ENCODE measurements at regions not wholly inside any gene's neighbourhood (a gene's known extent, or its start where the extent isn't known, plus 50 kb on each side); places are given as distances from the start of the nearest gene placed in this dataset.
"Not testable (repeated sequence)": the region's sequence is repeated elsewhere in the genome, so short reads cannot be mapped to it uniquely, and the experiment has no call there.

DNA sequence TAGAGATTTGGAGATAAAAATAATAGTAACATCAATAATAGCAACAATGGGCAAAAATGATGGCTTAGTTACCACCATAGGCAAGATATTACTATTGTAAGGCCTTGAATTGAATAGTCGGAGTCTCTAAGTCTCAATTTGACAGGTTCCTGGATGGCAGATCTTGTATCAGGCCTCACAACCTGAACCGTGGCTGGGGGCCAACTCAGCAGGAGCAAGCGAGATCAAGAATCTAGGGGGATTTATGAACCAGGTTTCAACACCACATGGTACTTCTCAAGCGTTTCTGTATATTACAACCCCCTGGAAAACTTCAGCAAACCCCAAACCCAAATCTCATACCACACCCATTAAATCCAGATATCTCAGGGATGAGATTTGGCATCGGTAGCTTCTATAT lies 573.8 kb downstream of the LIG4 start:
- no peak for DNase-seq

DNA sequence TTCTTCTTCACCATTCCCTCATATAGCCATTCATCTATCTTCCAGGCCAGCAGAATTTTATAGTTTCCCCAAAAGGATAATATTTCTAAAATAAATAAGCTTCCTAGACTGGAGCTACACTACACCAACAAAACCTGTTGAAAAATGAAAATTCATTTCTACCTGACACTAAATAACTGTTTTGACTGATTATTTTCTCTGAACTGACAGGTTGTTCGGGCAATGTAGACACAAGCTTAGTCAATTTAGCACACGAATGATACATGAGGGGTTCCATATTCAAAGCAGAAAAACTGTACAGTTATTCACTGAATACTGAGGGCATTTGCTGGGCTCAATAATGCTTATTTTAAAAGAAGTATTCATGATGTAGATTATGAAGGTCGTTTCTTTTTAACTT lies 589.7 kb downstream of the LIG4 start:
- DNase-seq, result no peak

DNA sequence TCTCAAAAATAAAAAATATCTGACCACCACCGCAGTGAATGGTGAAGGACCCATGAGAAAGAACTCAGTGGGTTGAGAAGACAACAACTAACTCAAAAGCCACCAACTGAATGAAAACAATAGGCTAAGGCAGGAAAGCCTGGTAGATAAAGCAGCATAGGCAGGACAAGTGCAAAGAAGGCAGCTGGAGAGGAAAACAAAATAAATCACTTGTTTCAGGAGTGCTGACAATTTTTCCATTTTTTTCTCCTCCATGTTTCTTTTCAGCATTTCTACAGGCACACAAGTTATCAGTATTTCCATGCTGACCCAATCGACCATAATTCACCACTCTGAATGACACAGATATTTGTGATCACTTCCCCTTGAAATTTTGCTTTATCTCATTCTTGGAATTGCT lies 597.8 kb downstream of the LIG4 start:
- no peak for DNase-seq

- DNase-seq, result no peak
These were observed 603.0 kb downstream of the LIG4 start for GRCh38 chr13:107612376-107612775.

DNA sequence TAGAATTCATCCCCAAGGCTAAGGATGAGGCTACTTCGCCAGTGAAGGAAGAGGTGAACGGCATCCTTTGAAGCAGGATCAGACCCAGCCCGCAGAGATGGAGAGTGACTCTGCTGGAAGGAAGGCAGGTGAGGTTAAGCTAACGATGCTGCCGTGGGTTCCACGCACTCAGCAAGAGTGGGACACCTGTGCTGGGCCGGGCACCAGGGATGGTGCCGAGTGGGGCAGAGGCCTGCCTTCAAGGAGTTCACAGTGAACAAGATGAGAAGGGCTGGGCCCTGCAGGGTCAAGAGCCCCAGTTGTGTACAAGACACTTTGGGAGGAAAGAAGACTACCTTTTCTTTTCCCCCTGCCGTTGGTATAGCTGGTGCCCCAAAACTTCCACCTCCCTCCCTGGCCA lies 606.6 kb downstream of the LIG4 start:
- DNase-seq, result no peak

GRCh38 chr13:107600971-107601370 lies 614.4 kb downstream of the LIG4 start:
- DNase-seq, result no peak

- DNase-seq, result not testable (repeated sequence)
These were observed 619.0 kb downstream of the LIG4 start for GRCh38 chr13:107596306-107596705.

- no peak for DNase-seq
These were observed 624.8 kb downstream of the LIG4 start for GRCh38 chr13:107590556-107590955.

DNA sequence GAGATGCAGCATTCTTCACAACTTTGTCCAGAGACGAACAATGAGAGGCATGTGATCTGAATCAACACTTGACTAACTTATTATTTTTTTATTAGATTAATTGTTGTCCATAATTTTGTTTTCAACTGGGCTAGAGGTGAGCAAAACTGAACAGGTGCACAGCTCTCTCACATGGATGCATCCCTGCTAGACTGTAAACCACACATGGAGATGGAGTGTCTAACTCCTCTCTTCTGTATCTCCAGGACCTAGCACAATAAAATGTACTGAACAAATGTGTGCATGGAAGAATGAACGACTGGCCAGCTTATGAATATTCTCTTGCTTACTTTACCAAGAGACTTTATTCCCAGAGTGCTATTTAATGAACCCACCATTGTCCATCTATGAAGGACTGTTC lies 627.7 kb downstream of the LIG4 start:
- DNase-seq, result no peak

DNA sequence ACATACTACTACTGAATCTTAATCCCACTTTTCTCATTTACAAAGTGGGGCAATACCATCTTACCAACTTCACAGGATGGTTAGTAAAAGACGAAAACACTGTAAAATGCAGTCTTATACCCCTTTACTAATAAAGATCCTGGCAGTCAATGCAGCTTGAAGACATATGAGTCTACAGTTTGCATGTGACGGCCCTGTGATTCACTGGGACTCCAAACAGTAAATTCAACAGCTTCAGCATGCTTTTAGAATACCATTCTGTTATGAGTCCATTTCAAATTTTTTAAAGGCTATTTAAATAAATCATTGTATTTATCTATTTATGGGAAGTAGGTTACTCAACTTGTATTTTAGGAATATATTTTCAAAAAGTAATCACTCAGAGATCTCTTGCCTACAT lies 629.1 kb downstream of the LIG4 start:
- DNase-seq, result no peak

DNA sequence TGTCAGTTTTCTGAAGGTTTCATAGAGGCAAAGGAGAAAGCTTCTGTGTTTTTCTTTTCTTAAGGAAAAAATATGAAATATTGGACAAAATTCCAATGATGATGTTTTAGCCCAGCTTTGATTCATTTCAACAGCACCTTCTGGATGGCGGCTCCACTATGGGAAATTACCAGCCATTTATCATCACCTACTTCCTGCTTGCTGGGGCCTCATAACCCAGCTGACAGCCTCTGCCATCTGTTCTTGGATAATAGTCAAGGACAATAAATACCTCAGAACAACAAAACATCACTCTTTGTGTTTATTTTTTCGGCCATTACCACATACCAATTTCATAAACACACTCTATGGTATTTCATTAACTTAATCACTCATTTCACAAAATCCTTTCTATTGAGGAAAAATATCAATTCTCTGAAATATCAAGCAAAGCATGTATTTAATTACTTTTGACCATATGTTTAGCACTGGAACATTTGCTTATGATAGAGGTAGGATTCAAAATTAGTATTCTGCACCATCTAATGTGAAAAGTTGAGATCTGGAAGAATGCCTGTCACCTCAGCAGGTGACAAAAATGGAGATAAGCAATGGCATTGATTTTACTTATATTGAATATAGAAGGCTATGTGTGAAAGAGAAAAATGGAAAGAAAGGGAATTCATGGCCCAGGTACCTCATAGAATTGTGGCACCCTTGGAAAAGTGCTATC lies 629.7 kb downstream of the LIG4 start:
- DNase-seq, result no peak

DNA sequence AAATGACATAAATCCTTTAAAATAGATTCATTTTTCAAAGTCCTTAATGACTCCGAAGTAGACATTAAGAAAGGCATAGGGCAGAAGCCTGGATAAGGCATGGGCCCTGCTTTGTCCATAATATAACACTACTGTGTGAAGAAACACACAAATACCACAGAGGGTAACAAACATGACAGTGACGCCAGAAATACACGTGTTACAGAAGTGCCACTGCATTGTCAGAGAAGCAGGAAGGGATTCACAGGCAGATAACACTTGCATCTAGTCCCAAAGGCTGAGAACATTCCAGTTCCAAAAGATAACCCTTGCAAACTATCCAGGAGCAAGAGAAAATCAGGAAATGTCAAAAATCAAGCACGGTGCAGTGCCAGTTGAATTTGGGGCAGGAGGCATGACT lies 633.2 kb downstream of the LIG4 start:
- no peak for DNase-seq

- no peak for DNase-seq
These were observed 634.5 kb downstream of the LIG4 start for GRCh38 chr13:107580741-107581412.

GRCh38 chr13:107576430-107576829 lies 638.9 kb downstream of the LIG4 start:
- DNase-seq, result no peak

DNA sequence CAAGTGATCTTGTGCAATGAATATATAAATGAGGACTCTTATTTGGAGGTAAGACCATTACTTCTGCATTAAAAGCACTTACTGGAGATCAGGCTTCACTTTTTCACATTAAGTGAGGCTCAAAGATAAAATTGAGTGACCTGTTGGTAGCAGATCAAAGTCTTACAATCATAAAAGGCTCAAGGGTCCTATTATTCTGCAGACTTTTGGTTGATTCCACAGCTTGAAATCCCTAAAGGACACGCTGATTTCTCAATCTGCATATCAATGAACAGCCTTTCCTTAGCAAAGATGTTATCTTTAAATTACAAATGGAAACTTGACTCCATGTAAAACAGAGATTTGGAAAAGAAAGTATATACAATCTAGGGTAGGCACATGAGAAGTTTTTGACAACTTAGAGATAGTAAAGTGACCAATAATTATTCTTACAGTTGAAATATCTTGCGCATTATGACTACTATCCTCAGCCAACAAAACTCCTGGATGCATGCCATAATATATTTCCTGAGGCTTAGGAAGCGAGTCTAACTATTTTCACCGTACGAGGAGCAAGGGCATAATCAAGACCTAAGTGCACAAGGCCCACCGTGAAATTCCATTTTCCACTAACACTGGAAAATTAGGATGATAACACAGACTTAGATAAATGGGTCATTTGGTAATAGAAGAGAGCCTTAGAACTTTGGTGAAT lies 640.7 kb downstream of the LIG4 start:
- DNase-seq, result no peak

DNA sequence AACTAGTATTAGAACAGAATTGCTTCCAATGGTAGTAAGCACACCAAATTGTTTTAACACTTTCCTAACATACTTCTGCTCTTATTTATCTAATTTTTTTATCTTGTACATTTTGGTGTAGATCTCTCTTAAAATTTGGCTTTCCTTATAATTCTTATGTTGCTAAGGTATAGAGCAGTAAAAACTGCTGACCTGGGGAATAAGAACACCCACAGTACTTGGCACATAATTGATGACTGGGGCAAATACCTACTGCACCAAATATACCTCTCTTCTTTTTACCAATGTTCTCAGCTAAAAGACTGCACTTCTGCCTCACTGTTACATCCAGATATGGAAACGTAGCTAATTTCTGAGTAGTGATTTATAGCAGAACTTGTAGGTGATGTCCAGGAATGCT lies 642.2 kb downstream of the LIG4 start:
- no peak for DNase-seq

DNA sequence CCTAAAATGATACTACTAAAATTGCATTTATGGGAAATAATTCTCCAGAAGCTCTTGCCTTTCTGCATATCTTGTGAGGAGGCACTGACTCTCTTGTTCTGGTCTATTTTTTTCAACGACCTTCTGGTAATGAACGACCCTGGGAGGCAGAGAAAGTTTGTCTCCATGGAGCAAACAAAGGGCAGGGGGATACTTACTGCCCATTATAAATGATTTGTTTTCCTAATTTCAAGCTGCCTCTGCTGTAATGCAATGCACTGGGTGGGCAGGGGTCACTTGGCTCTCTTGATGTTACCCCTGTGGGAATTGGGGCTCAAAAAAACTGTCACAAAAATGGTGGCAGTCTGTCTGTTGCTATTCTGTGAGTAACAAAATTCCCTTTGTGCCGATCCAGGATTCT lies 643.2 kb downstream of the LIG4 start:
- no peak for DNase-seq

DNA sequence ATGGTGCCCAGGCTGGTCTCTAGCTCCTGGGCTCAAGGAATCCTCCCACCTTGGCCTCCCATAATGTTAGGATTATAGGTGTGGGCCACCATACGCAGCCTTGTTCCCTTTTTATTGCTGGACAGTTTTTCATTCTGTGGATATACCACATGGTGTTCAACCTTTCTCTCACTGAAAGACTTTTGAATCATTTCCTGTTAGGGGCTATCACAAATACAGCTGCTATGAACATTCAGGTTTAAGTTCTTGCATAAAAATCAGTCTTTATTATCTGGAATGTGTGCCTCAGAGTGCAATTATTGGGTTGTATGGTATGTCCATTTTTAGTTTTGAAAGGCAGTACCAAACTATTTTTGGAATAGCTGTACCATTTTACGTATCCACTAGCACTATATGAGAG lies 647.2 kb downstream of the LIG4 start:
- DNase-seq, result no peak

DNA sequence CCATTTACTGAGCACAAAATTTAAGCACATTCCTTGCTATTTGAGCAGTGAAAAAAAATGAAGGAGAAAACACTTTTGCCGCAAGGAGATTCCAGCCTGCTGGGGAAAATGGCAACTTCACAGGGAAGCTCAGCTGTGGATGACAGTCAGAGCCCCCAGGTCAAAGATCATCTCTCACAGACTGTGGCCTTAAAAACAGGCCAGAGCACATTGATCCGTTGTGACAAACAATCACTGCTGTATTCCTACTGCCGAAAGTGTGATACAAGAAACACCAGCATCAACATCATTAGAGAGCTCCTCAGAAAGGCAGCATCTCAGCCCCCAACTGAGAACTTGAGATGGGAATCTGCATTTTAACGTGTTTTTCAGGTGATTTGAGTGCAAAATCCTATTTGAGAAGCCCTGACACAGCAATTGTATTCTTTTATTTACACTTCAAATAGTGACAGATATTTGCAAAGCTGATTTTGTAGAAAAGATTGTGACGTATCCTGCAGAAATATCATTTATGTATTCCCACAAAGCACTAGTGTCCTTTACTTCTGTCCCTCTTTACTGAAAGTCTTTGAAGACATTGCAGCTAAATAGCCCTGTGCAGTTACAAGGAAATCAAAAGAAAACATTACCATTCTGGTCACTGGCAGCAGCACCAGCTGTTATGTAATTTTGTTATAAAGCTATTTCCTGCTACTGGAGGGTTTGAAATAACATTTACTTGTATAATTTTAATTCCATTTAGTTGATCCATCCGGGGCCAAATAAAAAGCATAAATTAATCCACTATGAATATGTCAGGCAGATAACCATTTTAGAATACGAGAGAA lies 652.0 kb downstream of the LIG4 start:
- DNase-seq, result no peak

- no peak for DNase-seq
These were observed 653.1 kb downstream of the LIG4 start for GRCh38 chr13:107562203-107562602.

DNA sequence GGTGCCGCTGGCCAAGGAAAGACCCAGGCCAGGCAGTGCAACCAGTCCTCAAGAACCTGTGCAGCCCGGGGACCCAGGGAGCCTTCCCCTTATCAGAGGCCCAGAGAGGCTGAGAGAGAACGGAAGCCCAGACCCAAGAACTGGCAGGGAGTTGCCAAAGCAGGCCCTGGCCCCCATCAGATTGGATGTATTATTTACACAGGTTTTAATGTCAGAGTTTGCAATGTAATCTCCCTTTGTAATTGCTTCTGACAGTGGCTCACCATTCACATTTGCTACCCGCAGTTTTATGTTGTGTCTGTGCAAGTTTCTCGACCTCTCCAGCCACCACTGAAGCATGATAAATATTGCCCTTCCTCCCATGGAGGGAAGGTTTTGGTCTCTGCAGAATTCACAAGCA lies 660.9 kb downstream of the LIG4 start:
- DNase-seq, result peak; percentile 6

DNA sequence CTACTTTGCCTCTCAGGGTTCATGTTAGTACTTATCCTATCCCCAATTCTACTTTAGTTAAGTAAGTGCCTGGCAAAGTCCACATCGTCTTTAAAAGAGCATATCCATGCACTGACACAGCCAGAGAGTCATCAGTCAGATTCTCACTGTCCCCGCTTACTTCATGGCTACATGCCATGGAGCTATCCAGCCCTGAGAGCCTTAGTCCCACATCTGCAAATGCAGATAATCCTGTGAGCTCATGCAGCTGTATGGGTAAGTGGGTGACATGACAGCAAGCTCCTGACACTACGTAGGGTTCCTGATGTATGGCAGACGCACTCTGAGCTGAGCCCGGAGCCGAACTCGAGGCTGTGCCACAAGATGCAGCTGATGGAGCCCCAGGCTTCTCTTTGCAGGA lies 661.5 kb downstream of the LIG4 start:
- no peak for DNase-seq

DNA sequence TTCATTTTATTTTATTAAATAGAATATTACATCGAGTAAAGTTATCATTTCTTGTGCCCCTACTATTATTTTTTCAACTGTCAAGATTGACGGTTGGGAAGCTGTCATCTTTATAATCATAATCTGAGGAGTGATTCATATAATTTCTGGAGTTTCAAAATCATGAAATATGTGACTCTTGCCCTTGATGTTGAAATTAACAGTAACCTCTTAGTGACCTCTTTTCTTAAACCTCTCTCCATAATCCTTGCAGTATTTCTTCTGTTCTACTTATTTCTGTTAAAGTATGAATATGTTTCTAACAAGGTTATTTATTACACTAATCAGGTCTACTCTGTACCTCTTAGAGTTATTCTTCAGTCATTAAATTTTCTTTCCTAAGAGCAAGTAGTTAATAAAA lies 663.8 kb downstream of the LIG4 start:
- DNase-seq, result no peak

All from NCI-H2029 treated with DMSO at 0.1 percent for 48 hours (cell line).